ENCODE measurements at regions not wholly inside any gene's neighbourhood (a gene's known extent, or its start where the extent isn't known, plus 50 kb on each side); places are given as distances from the start of the nearest gene placed in this dataset.

- TF ChIP-seq POLR2A (IDR thresholded peaks at IDR 0.05) (no peak), CTCF (IDR thresholded peaks at IDR 0.05) (no peak)
Measured at GRCh38 chr5:58066076-58066475, 393.8 kb downstream of the PLK2 start.
